ENCODE measurements at regions not wholly inside any gene's neighbourhood (a gene's known extent, or its start where the extent isn't known, plus 50 kb on each side); places are given as distances from the start of the nearest gene placed in this dataset.

- H3K36me3 ChIP-seq (ENCODE audit: control insufficient read depth, insufficient read depth, low read length): no peaks in the 10 kb centered on the region
Measured at GRCh38 chr9:79014929-79015699, 556.7 kb upstream of the TLE4 start.

GRCh38 chr9:79015951-79016350 is 555.8 kb upstream of the TLE4 start:
- no peaks in the 10 kb centered on the region for H3K27me3 ChIP-seq (ENCODE audit: control insufficient read depth, insufficient read depth, low read length)
- H3K36me3 ChIP-seq (ENCODE audit: control insufficient read depth, insufficient read depth, low read length): no peaks in the 10 kb centered on the region
- TF ChIP-seq CTCF (IDR thresholded peaks at IDR 0.05; ENCODE audit: insufficient read depth, low read length, poor library complexity, severe bottlenecking): no peak
- H3K4me3 ChIP-seq (ENCODE audit: low read depth, low read length): no peak overlapping the region
- DNase-seq (ENCODE audit: low read depth): no peak

More at GRCh38 chr9:79014929-79015699, 556.7 kb upstream of the TLE4 start:
- TF ChIP-seq CTCF (IDR thresholded peaks at IDR 0.05; ENCODE audit: insufficient read depth, low read length, poor library complexity, severe bottlenecking): no peak
- DNase-seq (ENCODE audit: low read depth): no peak
- Histone ChIP-seq H3K27me3 (ENCODE audit: control insufficient read depth, insufficient read depth, low read length) (no peaks in the 10 kb centered on the region), H3K4me3 (ENCODE audit: low read depth, low read length) (no peak overlapping the region)

- H3K36me3 ChIP-seq (ENCODE audit: control insufficient read depth, insufficient read depth, low read length): no peaks in the 10 kb centered on the region
- DNase-seq (ENCODE audit: low read depth): no peak
- H3K4me3 ChIP-seq (ENCODE audit: low read depth, low read length): no peak overlapping the region
- H3K27me3 ChIP-seq (ENCODE audit: control insufficient read depth, insufficient read depth, low read length): no peaks in the 10 kb centered on the region
- TF ChIP-seq CTCF (IDR thresholded peaks at IDR 0.05; ENCODE audit: insufficient read depth, low read length, poor library complexity, severe bottlenecking): no peak
Measured at GRCh38 chr9:79020276-79020675, 551.5 kb upstream of the TLE4 start.

GRCh38 chr9:79021084-79021483 is 550.7 kb upstream of the TLE4 start:
- DNase-seq (ENCODE audit: low read depth): no peak
- H3K27me3 ChIP-seq (ENCODE audit: control insufficient read depth, insufficient read depth, low read length): no peaks in the 10 kb centered on the region
- no peaks in the 10 kb centered on the region for H3K36me3 ChIP-seq (ENCODE audit: control insufficient read depth, insufficient read depth, low read length)
- TF ChIP-seq CTCF (IDR thresholded peaks at IDR 0.05; ENCODE audit: insufficient read depth, low read length, poor library complexity, severe bottlenecking): no peak
- H3K4me3 ChIP-seq (ENCODE audit: low read depth, low read length): no peak overlapping the region

- Histone ChIP-seq H3K27me3 (ENCODE audit: control insufficient read depth, insufficient read depth, low read length) (no peaks in the 10 kb centered on the region), H3K36me3 (ENCODE audit: control insufficient read depth, insufficient read depth, low read length) (no peaks in the 10 kb centered on the region), H3K4me3 (ENCODE audit: low read depth, low read length) (no peak overlapping the region)
- peak; percentile 92 for DNase-seq (ENCODE audit: low read depth)
- TF ChIP-seq CTCF (IDR thresholded peaks at IDR 0.05; ENCODE audit: insufficient read depth, low read length, poor library complexity, severe bottlenecking): no peak
Measured at GRCh38 chr9:79023134-79023580, 548.6 kb upstream of the TLE4 start.

- peak; percentile 7 for DNase-seq (ENCODE audit: low read depth)
- no peak for TF ChIP-seq CTCF (IDR thresholded peaks at IDR 0.05; ENCODE audit: insufficient read depth, low read length, poor library complexity, severe bottlenecking)
- H3K36me3 ChIP-seq (ENCODE audit: control insufficient read depth, insufficient read depth, low read length): no peaks in the 10 kb centered on the region
- H3K27me3 ChIP-seq (ENCODE audit: control insufficient read depth, insufficient read depth, low read length): no peaks in the 10 kb centered on the region
- no peak overlapping the region for H3K4me3 ChIP-seq (ENCODE audit: low read depth, low read length)
Measured at GRCh38 chr9:79026316-79026715, 545.4 kb upstream of the TLE4 start.
